ENCODE measurements at regions not wholly inside any gene's neighbourhood (a gene's known extent, or its start where the extent isn't known, plus 50 kb on each side); places are given as distances from the start of the nearest gene placed in this dataset.
"Not testable (repeated sequence)": the region's sequence is repeated elsewhere in the genome, so short reads cannot be mapped to it uniquely, and the experiment has no call there.

GRCh38 chrX:130507015-130507414, 105.2 kb downstream of the RBMX2 start:
- H3K27ac ChIP-seq (ENCODE audit: low read depth in 1 of 2, low read length in 1 of 2): no peak overlapping the region
- H3K4me1 ChIP-seq (ENCODE audit: control insufficient read depth in 2 of 2, insufficient read depth in 2 of 2, low read length in 2 of 2): no peaks in the 10 kb centered on the region
- H3K4me3 ChIP-seq (ENCODE audit: low read length in 2 of 2): no peak overlapping the region
- 91% methylated on average over 2 of the region's 2 CpGs for WGBS
- H3K27me3 ChIP-seq (ENCODE audit: control insufficient read depth in 2 of 2, insufficient read depth in 1 of 2, low read length in 1 of 2): no peaks in the 10 kb centered on the region
- DNase-seq (ENCODE audit: low read depth in 6 of 9, low spot score in 9 of 9): no peak
- no peaks in the 10 kb centered on the region for H3K9me3 ChIP-seq (ENCODE audit: control insufficient read depth in 2 of 2, insufficient read depth in 1 of 2, low read length in 1 of 2)
- no peaks in the 10 kb centered on the region for H3K36me3 ChIP-seq (ENCODE audit: control insufficient read depth in 2 of 2, insufficient read depth in 2 of 2, low read length in 1 of 2)

- not testable (repeated sequence) for H3K36me3 ChIP-seq (ENCODE audit: control insufficient read depth in 2 of 2, insufficient read depth in 2 of 2, low read length in 1 of 2); H3K4me1 ChIP-seq (ENCODE audit: control insufficient read depth in 2 of 2, insufficient read depth in 2 of 2, low read length in 2 of 2); DNase-seq (ENCODE audit: low read depth in 6 of 9, low spot score in 9 of 9); H3K4me3 ChIP-seq (ENCODE audit: low read length in 2 of 2); H3K27ac ChIP-seq (ENCODE audit: low read depth in 1 of 2, low read length in 1 of 2); H3K27me3 ChIP-seq (ENCODE audit: control insufficient read depth in 2 of 2, insufficient read depth in 1 of 2, low read length in 1 of 2); H3K9me3 ChIP-seq (ENCODE audit: control insufficient read depth in 2 of 2, insufficient read depth in 1 of 2, low read length in 1 of 2)
- WGBS: 87% methylated on average over 3 of the region's 3 CpGs
Measured at GRCh38 chrX:130512534-130512933, 110.7 kb downstream of the RBMX2 start.

- no peaks in the 10 kb centered on the region for H3K27me3 ChIP-seq (ENCODE audit: control insufficient read depth in 2 of 2, insufficient read depth in 1 of 2, low read length in 1 of 2)
- no peaks in the 10 kb centered on the region for H3K36me3 ChIP-seq (ENCODE audit: control insufficient read depth in 2 of 2, insufficient read depth in 2 of 2, low read length in 1 of 2)
- 93% methylated on average over 1 of the region's 1 CpG for WGBS
- no peaks in the 10 kb centered on the region for H3K4me1 ChIP-seq (ENCODE audit: control insufficient read depth in 2 of 2, insufficient read depth in 2 of 2, low read length in 2 of 2)
- DNase-seq (ENCODE audit: low read depth in 6 of 9, low spot score in 9 of 9): no peak
- no peak overlapping the region for H3K4me3 ChIP-seq (ENCODE audit: low read length in 2 of 2)
- no peaks in the 10 kb centered on the region for H3K9me3 ChIP-seq (ENCODE audit: control insufficient read depth in 2 of 2, insufficient read depth in 1 of 2, low read length in 1 of 2)
- H3K27ac ChIP-seq (ENCODE audit: low read depth in 1 of 2, low read length in 1 of 2): no peak overlapping the region
Measured at GRCh38 chrX:130516123-130516522, 114.3 kb downstream of the RBMX2 start.

DNA sequence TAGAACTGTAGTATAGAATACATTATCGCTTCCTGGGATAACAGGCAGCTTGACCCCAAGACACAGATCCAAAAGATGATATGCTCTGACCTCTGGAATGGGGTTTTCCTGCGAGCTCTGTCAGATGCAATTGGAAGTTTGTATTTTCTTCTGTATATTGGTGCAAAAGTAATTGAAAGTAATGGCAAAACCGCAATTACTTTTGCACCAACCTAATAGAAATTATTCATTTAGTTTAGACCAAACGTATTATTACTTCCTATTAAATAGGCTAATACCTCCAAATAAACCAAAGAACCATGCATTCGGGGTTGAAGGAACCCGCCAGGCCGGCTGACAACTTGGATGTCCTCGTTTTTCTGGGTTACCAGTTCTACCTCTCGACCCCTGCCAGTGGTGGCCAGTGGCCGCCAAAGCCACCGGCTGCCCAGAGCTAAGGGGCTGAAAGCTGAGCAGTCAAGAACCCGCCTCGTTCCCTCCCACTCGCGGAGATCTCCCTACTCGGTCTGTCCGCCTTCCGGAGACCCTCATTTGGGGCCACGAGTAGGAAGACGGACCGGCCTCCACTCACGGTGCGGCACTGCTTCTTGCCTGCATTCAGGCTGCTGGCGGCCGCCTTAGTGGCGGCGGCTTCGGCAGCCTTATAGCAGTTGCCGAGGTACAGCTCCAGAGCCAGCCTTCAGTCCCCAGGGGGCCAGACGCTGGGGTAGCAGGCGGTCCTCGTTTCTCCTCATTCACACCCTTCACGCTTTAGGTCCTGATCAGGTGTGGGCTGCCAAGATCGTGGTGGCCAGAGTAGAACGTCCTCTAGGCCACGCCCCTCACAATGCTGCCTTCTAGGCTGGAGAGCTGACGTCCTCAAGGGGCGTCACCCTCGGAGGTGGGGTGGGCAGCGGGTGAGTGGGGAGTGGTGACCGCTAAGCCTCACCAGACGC, 121.9 kb downstream of the RBMX2 start:
- 17% methylated on average over 42 of the region's 42 CpGs for WGBS
- Histone ChIP-seq H3K27ac (ENCODE audit: low read depth in 1 of 2, low read length in 1 of 2) (no peak overlapping the region), H3K4me1 (ENCODE audit: control insufficient read depth in 2 of 2, insufficient read depth in 2 of 2, low read length in 2 of 2) (no peaks in the 10 kb centered on the region), H3K27me3 (ENCODE audit: control insufficient read depth in 2 of 2, insufficient read depth in 1 of 2, low read length in 1 of 2) (peaks cover 0 to 7% of the 10 kb centered on the region in 2 donors), H3K4me3 (ENCODE audit: low read length in 2 of 2) (peak overlapping the region in 1 of 2 donors; percentile 15), H3K36me3 (ENCODE audit: control insufficient read depth in 2 of 2, insufficient read depth in 2 of 2, low read length in 1 of 2) (no peaks in the 10 kb centered on the region), H3K9me3 (ENCODE audit: control insufficient read depth in 2 of 2, insufficient read depth in 1 of 2, low read length in 1 of 2) (no peaks in the 10 kb centered on the region)
- DNase-seq (ENCODE audit: low read depth in 6 of 9, low spot score in 9 of 9): no peak

GRCh38 chrX:130524476-130525194, 122.8 kb downstream of the RBMX2 start:
- 94% methylated on average over 6 of the region's 6 CpGs for WGBS
- no peak overlapping the region for H3K4me3 ChIP-seq (ENCODE audit: low read length in 2 of 2)

GRCh38 chrX:130529531-130529930, 127.7 kb downstream of the RBMX2 start:
- H3K27me3 ChIP-seq (ENCODE audit: control insufficient read depth in 2 of 2, insufficient read depth in 1 of 2, low read length in 1 of 2): no peaks in the 10 kb centered on the region
- H3K9me3 ChIP-seq (ENCODE audit: control insufficient read depth in 2 of 2, insufficient read depth in 1 of 2, low read length in 1 of 2): peaks cover 0 to 6% of the 10 kb centered on the region in 2 donors
- H3K4me3 ChIP-seq (ENCODE audit: low read length in 2 of 2): no peak overlapping the region
- DNase-seq (ENCODE audit: low read depth in 6 of 9, low spot score in 9 of 9): no peak
- H3K36me3 ChIP-seq (ENCODE audit: control insufficient read depth in 2 of 2, insufficient read depth in 2 of 2, low read length in 1 of 2): no peaks in the 10 kb centered on the region
- WGBS: 98% methylated on average over 4 of the region's 4 CpGs
- H3K27ac ChIP-seq (ENCODE audit: low read depth in 1 of 2, low read length in 1 of 2): no peak overlapping the region
- no peaks in the 10 kb centered on the region for H3K4me1 ChIP-seq (ENCODE audit: control insufficient read depth in 2 of 2, insufficient read depth in 2 of 2, low read length in 2 of 2)

More at GRCh38 chrX:130524476-130525194, 122.8 kb downstream of the RBMX2 start:
- no peaks in the 10 kb centered on the region for H3K4me1 ChIP-seq (ENCODE audit: control insufficient read depth in 2 of 2, insufficient read depth in 2 of 2, low read length in 2 of 2)
- no peak for DNase-seq (ENCODE audit: low read depth in 6 of 9, low spot score in 9 of 9)
- no peak overlapping the region for H3K27ac ChIP-seq (ENCODE audit: low read depth in 1 of 2, low read length in 1 of 2)
- H3K9me3 ChIP-seq (ENCODE audit: control insufficient read depth in 2 of 2, insufficient read depth in 1 of 2, low read length in 1 of 2): no peaks in the 10 kb centered on the region
- H3K36me3 ChIP-seq (ENCODE audit: control insufficient read depth in 2 of 2, insufficient read depth in 2 of 2, low read length in 1 of 2): no peaks in the 10 kb centered on the region
- H3K27me3 ChIP-seq (ENCODE audit: control insufficient read depth in 2 of 2, insufficient read depth in 1 of 2, low read length in 1 of 2): peaks cover 0 to 7% of the 10 kb centered on the region in 2 donors

GRCh38 chrX:130531066-130531465, 129.3 kb downstream of the RBMX2 start:
- Histone ChIP-seq H3K4me1 (ENCODE audit: control insufficient read depth in 2 of 2, insufficient read depth in 2 of 2, low read length in 2 of 2) (no peaks in the 10 kb centered on the region), H3K36me3 (ENCODE audit: control insufficient read depth in 2 of 2, insufficient read depth in 2 of 2, low read length in 1 of 2) (no peaks in the 10 kb centered on the region), H3K9me3 (ENCODE audit: control insufficient read depth in 2 of 2, insufficient read depth in 1 of 2, low read length in 1 of 2) (peaks cover 0 to 6% of the 10 kb centered on the region in 2 donors), H3K27ac (ENCODE audit: low read depth in 1 of 2, low read length in 1 of 2) (no peak overlapping the region), H3K27me3 (ENCODE audit: control insufficient read depth in 2 of 2, insufficient read depth in 1 of 2, low read length in 1 of 2) (no peaks in the 10 kb centered on the region), H3K4me3 (ENCODE audit: low read length in 2 of 2) (no peak overlapping the region)
- no peak for DNase-seq (ENCODE audit: low read depth in 6 of 9, low spot score in 9 of 9)

- Histone ChIP-seq H3K4me3 (ENCODE audit: low read length in 2 of 2) (no peak overlapping the region), H3K27me3 (ENCODE audit: control insufficient read depth in 2 of 2, insufficient read depth in 1 of 2, low read length in 1 of 2) (no peaks in the 10 kb centered on the region), H3K9me3 (ENCODE audit: control insufficient read depth in 2 of 2, insufficient read depth in 1 of 2, low read length in 1 of 2) (no peaks in the 10 kb centered on the region), H3K4me1 (ENCODE audit: control insufficient read depth in 2 of 2, insufficient read depth in 2 of 2, low read length in 2 of 2) (peaks cover 3 to 13% of the 10 kb centered on the region in 2 donors), H3K36me3 (ENCODE audit: control insufficient read depth in 2 of 2, insufficient read depth in 2 of 2, low read length in 1 of 2) (no peaks in the 10 kb centered on the region), H3K27ac (ENCODE audit: low read depth in 1 of 2, low read length in 1 of 2) (no peak overlapping the region)
- 18% methylated on average over 15 of the region's 15 CpGs for WGBS
- DNase-seq (ENCODE audit: low read depth in 6 of 9, low spot score in 9 of 9): peak in 8 of 9 donors; percentile 6 to 70 (median 30)
Measured at GRCh38 chrX:130539721-130540321, 138.0 kb downstream of the RBMX2 start.
